ENCODE measurements at regions not wholly inside any gene's neighbourhood (a gene's known extent, or its start where the extent isn't known, plus 50 kb on each side); places are given as distances from the start of the nearest gene placed in this dataset.

DNA sequence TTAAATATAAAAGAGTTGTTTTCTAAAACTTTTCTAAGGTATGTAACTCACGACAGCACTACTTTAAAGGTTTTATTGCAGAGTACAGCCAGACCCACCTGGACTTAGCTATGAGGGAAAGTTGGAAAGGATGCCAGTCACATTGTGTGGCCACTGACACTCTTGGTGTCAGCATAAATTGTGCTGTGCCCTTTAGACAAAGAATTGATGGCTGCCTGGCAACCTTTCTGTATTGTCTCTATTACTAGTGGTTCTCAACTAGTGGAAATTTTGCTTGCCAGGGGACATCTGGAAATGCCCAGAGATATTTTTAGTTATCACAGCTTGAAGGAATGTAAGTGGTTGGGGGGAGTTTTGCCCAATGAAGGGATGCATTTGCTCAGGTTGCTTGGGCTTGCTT, 117.5 kb upstream of the APP start:
- TF ChIP-seq CTCF (conservative IDR thresholded peaks at IDR 0.05; ENCODE audit: low read length), result no peak
- no peak for TF ChIP-seq EZH2phosphoT487 (IDR thresholded peaks at IDR 0.05; ENCODE audit: borderline replicate concordance, low read depth, low read length)
